NCI-H524 (cell line): ENCODE measurements at regions not wholly inside any gene's neighbourhood (a gene's known extent, or its start where the extent isn't known, plus 50 kb on each side); places are given as distances from the start of the nearest gene placed in this dataset.

Experiments
- DNase-seq, 2 experiments: peaks; one replicate each; lab custom pipeline; 2025; lab: John Stamatoyannopoulos, UW

GRCh38 chr9:81259896-81260295, 429.5 kb downstream of the TLE1 start:
- DNase-seq = no peak

- no peak for DNase-seq
Observed at GRCh38 chr9:81256368-81256767, 433.0 kb downstream of the TLE1 start.

GRCh38 chr9:81250606-81251005, 438.7 kb downstream of the TLE1 start:
- DNase-seq = no peak

- no peak for DNase-seq
Observed at GRCh38 chr9:81250041-81250440, 439.3 kb downstream of the TLE1 start.

- peak in 1 of 2 experiments; percentile 2 for DNase-seq
Observed at GRCh38 chr9:81245254-81245956, 443.9 kb downstream of the TLE1 start.

GRCh38 chr9:81244631-81245030, 444.7 kb downstream of the TLE1 start:
- DNase-seq = no peak

GRCh38 chr9:81242866-81243265, 446.5 kb downstream of the TLE1 start:
- no peak for DNase-seq

- DNase-seq = no peak
Observed at GRCh38 chr9:81239388-81239787, 450.0 kb downstream of the TLE1 start.

- no peak for DNase-seq
Observed at GRCh38 chr9:81237565-81238231, 451.6 kb downstream of the TLE1 start.

- peak; percentile 5 to 23 for DNase-seq
Observed at GRCh38 chr9:81234924-81235610, 454.3 kb downstream of the TLE1 start.

GRCh38 chr9:81231011-81231410, 458.3 kb downstream of the TLE1 start:
- no peak for DNase-seq

GRCh38 chr9:81227507-81228245, 461.7 kb downstream of the TLE1 start:
- no peak for DNase-seq

GRCh38 chr9:81225596-81225995, 463.8 kb downstream of the TLE1 start:
- no peak for DNase-seq

GRCh38 chr9:81224166-81225081, 464.9 kb downstream of the TLE1 start:
- DNase-seq = peak in 1 of 2 experiments; percentile 14

- DNase-seq = no peak
Observed at GRCh38 chr9:81214975-81215374, 474.4 kb downstream of the TLE1 start.

- no peak for DNase-seq
Observed at GRCh38 chr9:81213456-81213855, 475.9 kb downstream of the TLE1 start.

- no peak for DNase-seq
Observed at GRCh38 chr9:81211741-81212140, 477.6 kb downstream of the TLE1 start.

GRCh38 chr9:81207651-81208050, 481.7 kb downstream of the TLE1 start:
- no peak for DNase-seq

- DNase-seq = no peak
Observed at GRCh38 chr9:81202292-81202691, 487.1 kb downstream of the TLE1 start.

GRCh38 chr9:81195206-81195605, 494.1 kb downstream of the TLE1 start:
- no peak for DNase-seq
